HG03469 (cell line): ENCODE measurements at regions not wholly inside any gene's neighbourhood (a gene's known extent, or its start where the extent isn't known, plus 50 kb on each side); places are given as distances from the start of the nearest gene placed in this dataset.
"Not testable (repeated sequence)": the region's sequence is repeated elsewhere in the genome, so short reads cannot be mapped to it uniquely, and the experiment has no call there.

Experiments used
- ATAC-seq: cut with Tn5 transposase; IDR thresholded peaks from one replicate; pipeline ENCODE4 v1.9.1; 2021; ENCODE audit warnings: mild to moderate bottlenecking, moderate library complexity, moderate number of reproducible peaks; ENCODE audit not compliant: unreplicated experiment

DNA sequence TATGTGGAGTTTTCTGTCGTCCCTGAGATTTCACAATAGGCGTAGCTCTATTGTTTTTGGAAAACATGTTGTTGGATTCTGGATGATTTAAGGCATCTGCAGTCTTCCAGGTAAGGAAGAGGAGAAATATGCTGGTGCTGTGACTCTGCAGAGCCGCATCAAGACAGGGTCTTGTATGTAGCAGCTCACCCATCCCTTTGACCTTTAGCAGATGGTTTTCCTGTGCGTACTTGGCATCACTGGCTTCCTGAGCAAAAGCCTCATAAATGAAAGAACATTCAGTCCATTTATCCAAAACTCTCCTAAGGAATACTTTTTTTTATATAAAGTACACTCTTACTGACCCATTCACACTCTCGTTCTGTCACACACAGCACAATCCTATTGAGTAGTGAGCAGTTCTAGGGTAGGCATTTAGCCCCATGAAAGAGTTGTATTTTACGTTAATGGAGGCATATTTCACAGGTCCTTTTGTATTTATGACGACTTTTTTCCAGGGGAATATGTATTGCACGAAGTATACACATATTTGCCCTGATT is 443.9 kb downstream of the STK39 start:
- ATAC-seq = no peak

DNA sequence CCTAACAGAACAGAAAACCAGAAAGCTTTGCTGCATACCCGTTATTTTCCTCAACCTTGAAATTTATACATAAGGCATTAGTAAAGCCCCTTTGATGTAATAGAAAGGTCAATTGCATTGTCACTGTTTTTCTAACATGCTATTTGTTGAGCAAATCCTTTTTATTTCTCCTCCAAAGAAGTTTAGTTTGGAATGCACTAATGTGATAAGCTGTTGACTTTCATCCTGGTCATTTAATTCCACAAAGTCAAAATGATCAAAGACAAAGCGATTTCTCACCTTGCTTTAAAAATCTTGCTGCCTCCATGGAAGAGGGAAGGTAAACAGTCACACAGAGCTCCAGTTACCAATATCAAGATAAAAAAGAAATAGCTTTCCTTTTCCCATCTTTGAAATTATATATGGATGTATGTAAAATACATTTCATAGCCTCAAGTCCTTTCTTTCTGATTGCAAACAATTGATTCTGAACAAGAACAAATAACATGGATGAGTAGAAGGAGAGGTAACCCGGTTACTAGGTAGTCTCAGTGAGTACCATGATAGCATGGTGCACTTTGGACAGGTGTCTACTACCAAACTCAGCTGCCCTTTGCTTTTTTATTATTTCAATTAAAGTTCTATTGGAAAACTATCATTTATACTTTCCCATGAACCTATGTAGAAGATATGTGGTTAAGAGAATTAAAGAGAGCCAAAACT is 452.7 kb downstream of the STK39 start:
- ATAC-seq = no peak

DNA sequence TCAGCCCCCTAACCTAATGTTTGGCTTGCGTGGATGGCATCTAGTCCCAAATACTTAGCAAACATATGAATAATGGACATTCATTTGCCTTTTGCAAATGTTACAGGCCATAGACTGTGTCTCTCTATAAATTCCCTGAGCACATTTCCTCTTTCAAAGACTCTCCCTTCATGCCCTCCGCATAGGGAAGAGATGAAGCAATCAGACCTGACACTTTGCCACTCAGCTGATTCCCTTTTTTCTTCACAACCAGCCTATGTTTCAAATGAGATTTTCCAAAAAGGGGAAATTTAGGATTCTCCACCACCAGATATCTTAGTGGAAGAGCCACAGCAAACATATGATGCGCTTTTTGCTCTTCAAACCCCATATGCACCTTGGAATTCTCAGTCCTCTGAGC is 453.7 kb downstream of the STK39 start:
- ATAC-seq = no peak

GRCh38 chr2:167792126-167792525 is 455.3 kb downstream of the STK39 start:
- ATAC-seq = no peak

DNA sequence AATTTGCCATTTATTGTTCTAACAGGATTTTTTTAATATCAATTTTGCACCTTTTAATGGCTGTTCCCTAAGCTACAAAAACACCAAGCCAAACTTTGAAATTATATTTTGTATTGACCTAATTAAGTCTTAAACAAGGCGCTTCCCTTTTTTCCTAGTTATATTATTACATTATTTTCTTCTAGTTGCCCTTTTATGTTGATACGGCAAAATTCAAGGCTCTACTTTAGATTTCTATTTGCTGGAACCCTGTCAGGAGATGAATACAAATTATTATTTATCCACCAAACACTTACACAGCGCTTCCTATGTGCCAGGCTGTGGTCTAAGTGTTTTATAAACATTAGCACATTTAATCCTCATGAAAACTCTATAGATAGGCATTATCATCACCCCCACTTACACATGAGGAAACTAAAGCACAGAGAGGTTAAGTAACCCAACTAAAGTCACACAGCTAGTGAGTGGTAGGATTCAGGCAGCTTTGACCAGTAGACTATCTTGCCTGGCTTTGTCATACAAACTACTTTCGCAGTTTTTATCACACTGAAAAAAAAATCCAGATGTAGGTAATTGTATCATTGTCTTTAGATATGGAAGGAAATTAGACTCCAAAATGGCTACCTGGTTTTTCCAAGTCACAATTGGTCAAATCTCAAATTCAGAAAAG is 456.5 kb downstream of the STK39 start:
- ATAC-seq = no peak

DNA sequence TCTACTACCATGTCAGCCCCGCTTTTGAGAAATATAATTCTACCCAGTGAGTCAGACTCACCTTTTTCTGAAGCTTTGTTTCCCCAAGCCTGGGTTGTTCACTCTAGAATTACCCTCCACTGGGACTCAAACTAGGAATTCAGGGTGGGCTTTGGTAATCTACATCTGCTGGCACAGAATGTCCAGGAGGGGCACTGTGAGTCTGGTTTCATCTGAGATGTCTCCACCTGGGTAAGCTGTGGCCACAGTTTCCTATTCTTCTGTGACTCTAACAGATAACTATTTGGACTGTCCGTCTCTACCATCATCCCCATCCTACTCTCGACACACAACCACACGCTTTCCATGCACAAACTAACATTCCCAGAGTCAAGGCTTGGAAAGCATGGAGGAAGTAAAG is 457.2 kb downstream of the STK39 start:
- no peak for ATAC-seq

- ATAC-seq = no peak
Measured at GRCh38 chr2:167787562-167787961, 459.8 kb downstream of the STK39 start.

DNA sequence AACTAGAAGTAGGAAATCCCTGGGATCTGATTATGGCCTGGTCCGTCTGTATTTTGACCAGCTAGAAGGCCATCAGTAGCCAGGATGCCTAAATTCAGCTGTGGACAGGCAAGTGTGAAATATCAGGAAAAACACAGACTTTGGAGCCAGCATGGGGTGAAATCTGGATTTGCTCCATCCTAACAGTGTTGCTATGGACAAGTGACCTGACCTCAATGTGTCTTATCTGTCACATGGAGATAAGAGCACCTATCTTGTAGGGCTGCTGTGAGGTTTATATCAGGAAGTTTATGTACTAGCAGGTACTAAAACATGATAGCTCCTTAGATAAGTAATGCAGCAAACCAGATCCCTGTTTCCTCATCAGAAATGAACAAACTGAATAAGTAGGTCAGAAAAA is 460.4 kb downstream of the STK39 start:
- ATAC-seq = no peak

- ATAC-seq = no peak
Measured at GRCh38 chr2:167785606-167786216, 461.7 kb downstream of the STK39 start.

DNA sequence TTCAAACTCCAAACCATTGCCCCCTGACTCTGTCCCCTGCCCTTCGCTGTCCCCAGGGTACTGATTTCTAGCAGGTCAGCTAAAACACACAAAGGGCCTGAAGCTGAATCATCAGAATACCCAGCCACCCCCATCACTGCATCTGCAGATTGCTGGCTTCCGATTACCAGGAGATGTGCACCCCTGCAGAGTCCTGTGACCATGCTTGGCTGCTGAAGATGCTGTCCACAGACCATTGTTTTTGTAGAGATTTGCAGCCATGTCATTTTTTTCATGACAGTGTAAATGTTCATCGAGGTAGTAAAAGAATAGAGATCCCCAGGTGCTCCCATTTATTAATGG is 463.3 kb downstream of the STK39 start:
- no peak for ATAC-seq

DNA sequence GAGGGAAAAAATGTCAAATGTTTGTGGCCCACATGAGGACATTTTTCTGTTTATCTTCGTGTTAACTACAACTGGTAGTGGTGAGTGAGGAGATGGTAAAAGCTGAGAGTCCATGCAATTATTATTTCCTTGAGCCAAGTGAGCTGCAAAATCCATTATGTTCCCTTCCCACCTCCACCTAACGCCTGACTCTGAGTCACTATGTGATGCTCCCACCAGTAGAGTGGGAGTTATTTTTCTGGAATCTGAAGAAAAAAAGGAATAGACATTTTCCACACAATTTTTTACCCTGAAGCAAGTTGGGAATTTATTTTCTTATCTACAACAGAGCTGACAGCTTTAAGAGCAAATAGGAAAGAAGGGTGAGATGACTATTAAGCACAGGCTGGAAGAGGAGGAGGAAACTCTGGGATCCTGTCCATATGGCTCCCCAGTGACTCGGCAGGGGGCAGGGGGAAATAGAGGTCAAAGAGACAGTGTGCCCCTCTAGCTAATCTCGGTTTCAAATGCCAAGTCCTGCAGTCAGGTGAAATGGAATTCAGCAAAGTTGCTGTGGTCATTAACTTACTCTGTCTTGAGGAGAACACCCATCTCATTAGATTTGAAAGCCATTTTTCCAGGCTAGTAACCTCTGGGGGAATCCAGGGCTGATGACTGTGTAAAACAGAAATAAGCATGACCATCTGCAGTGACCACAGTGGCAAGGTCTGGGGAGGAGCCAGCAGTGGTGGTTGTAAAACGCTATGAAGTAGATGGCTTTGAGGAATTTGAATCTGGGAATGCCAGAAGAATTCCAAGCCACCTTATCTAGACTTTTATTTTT is 463.9 kb downstream of the STK39 start:
- ATAC-seq = no peak

DNA sequence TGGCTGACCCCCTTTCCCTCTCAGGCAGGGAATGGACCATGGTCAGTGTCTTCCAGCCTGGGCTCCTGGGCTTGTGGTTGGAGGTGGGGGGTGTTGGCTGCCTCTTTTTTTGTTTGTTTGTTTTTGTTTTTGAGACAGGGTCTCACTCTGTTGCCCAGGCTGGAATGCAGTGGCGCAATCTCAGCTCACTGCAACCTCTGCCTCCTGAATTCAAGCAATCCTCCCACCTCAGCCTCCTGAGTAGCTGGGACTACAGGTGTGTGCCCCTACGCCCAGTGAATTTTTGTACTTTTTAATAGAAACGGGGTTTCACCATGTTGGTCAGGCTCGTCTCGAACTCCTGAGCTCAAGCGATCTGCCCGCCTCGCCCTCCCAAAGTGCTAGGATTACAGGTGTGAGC is 465.8 kb downstream of the STK39 start:
- ATAC-seq = not testable (repeated sequence)

- no peak for ATAC-seq
Measured at GRCh38 chr2:167776359-167776758, 471.0 kb downstream of the STK39 start.

DNA sequence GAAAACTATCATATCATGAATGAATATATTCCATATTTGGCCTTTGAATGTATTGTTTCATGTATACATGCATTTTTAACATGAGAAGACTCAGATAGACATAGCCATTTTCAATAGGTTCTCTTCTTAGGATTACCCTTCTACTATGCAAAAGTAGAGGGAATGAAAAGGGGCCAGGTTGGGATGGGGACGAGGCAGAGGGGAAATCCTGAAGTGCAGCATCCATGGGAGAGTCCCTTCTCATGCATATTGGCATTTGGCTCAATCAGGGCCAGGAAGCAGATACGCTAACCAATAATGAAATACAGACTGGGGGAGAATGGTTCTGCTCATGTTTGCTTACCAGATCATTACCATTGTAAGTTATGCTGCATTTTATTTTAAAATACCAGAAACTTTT is 475.8 kb downstream of the STK39 start:
- ATAC-seq = no peak

GRCh38 chr2:167769020-167769419 is 478.4 kb downstream of the STK39 start:
- no peak for ATAC-seq

DNA sequence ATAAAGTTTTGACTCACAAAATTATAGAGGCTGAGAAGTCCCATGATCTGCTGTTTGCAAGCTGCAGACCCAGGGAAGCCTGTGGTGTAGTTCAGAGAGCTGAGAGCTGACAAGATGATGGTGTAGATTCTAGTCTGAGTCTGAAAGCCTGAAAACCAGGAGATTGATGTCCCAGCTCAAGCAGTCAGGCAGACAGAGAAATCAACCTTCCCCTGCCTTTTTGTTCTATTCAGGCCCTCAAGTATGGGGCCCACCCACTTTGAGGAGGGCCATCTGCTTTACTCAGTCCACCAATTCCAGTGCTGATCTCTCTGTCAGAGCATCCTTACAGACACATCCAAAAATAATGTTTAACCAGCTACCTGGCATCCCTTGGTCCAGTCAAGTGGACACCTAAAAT is 479.6 kb downstream of the STK39 start:
- no peak for ATAC-seq

- no peak for ATAC-seq
Measured at GRCh38 chr2:167764772-167765341, 482.5 kb downstream of the STK39 start.

GRCh38 chr2:167761465-167762136 is 485.8 kb downstream of the STK39 start:
- ATAC-seq = no peak

DNA sequence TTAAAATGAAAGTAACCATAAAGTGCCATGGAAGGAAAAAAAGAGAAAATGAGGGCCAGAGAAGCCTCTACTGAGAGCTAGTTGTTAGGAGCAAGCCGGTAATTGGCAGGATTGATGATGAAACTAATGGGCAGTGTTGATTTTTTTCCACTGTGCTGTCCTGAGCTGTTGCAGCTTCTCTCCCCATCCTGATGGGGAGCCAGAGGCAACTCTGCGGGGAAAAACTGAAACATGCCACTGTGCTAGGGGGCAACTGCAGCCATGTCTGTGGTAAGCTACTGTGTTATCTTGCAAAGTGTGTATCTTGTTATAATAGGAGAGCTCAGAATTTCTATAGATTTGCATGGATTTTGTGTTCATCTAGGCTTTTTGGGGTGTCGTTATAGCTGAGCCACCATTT is 487.9 kb downstream of the STK39 start:
- ATAC-seq = no peak

GRCh38 chr2:167758292-167758691 is 489.1 kb downstream of the STK39 start:
- no peak for ATAC-seq
